GM20000 (cell line): ENCODE measurements at regions not wholly inside any gene's neighbourhood (a gene's known extent, or its start where the extent isn't known, plus 50 kb on each side); places are given as distances from the start of the nearest gene placed in this dataset.

Experiments
- DNase-seq: peaks from one replicate; pipeline ENCODE4 v3.0.0; 2012; ENCODE audit warnings: low spot score
- TF ChIP-seq, protein P1 (sequence below): IDR thresholded peaks from 2 replicates; pipeline ENCODE4 v1.5.1; 2012; ENCODE audit warnings: mild to moderate bottlenecking, control low read depth; ENCODE audit errors: extremely low read depth, missing control alignments

DNA sequence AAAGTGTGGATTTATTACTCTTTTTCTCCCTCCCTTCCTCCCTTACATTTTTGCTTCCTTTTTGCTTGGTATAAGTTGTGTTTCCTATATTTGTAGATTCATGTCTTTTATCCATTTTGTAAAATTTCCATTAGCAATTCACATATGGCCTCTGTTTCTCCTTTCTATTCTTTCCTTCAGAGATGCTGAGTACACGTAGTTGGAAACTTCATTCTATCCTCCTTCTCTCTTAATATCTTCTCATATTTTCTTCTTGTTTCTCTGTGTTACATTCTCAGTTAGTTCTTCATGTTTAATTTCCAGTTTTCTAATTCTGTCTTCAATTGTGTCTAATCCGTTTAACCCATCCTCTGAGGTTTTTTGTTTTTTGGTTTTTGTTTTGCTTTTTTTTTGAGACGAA is 188.9 kb downstream of the ZIC5 start:
- no peak for DNase-seq
- TF ChIP-seq, protein P1, sequence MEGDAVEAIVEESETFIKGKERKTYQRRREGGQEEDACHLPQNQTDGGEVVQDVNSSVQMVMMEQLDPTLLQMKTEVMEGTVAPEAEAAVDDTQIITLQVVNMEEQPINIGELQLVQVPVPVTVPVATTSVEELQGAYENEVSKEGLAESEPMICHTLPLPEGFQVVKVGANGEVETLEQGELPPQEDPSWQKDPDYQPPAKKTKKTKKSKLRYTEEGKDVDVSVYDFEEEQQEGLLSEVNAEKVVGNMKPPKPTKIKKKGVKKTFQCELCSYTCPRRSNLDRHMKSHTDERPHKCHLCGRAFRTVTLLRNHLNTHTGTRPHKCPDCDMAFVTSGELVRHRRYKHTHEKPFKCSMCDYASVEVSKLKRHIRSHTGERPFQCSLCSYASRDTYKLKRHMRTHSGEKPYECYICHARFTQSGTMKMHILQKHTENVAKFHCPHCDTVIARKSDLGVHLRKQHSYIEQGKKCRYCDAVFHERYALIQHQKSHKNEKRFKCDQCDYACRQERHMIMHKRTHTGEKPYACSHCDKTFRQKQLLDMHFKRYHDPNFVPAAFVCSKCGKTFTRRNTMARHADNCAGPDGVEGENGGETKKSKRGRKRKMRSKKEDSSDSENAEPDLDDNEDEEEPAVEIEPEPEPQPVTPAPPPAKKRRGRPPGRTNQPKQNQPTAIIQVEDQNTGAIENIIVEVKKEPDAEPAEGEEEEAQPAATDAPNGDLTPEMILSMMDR, result no peak

DNA sequence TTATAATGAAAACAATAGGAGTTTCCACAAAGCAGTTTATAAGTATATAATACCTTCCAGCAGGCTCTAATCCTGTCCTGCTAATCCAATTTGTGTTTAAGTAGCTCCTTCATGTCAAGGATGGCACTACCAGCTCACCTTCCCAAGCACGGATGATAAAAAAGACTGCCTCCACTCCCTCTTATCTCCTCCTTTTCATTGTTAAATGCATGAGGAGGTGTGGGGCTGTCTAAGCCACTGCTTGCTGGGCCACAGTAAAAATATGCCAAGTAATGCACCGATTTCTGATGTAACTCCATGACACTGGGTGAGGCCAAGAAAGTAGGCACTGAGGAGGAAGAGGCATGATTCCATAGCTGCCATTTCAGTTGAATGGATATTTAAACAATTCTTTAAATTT is 193.1 kb downstream of the ZIC5 start:
- TF ChIP-seq, protein P1, result no peak
- no peak for DNase-seq

DNA sequence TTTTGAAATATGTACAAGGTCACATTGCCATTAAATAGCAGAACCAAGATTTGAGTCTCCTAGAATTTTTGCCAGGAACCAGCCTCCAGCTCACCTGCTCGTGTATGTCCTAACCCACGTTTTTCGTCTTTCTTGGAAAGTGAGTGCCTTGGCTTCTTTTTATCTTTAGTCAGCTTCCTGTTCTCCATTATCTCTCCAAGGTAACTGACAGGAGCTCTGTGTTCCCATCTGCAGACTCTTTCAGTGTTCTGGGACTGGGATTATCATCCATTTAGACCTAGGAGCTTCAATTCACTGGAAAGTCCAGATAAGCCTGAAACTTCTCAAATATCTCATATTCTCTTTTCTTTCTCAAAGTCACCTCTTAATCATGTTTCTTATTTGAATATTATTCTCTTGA is 193.7 kb downstream of the ZIC5 start:
- TF ChIP-seq, protein P1, result no peak
- DNase-seq, result no peak

DNA sequence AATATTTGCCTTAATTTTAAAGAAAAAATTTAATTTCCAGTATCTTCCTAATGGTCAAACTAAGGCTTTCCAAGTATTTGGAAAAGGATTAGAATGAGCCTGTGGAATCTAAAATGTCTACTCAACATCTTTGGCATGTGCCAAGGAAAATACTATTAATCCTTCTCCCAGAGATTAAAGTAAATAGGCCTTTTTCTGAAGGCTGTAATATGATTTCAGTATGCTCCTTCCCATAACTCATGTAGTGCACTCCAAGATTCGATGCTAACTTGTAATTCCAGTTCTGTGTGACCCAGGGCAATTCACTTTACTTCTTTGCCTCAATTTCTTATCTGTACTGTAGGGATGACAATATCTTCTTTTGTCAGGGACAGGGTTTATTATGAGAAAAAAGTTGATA is 196.9 kb downstream of the ZIC5 start:
- DNase-seq, result no peak
- TF ChIP-seq, protein P1, result no peak

DNA sequence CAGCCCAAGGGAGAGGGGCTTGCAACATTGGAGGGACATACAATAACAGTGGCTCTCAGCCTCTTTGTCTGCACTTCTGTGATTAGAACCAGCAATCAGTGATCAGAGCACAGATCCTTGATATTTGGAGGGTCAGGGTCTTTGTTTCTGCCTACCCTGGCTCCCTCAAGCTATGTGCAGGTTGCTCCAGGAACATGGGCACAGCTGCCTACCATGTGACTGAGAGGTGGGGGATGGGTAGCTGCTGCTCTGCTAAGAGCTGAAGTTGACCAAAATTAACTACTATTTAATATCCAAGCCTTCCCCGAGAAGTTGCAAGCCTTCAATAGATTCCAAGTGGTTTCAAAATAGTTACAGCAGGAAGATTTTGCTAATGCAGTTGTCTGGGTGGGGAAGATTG is 202.6 kb downstream of the ZIC5 start:
- TF ChIP-seq, protein P1, result no peak
- DNase-seq, result no peak

DNA sequence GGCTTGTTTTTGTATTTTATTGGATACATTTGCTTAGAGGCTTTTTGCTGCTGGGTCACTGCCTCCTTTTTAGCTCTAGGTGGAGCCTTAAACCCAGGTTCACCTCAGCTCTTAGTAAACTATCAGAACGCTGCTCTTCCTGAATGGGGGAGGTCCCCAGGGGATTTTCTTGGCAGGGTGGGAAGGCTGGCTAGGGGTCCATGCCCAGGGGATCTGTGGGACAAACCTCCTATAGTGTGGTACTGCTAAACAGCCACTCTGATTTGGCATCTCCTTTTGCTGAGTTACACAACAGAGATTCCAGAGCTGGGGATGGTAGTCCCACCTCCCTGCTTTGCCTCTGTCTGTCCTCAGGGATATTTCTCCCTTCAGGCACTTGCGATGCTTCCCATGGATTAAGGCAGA is 204.9 kb downstream of the ZIC5 start:
- TF ChIP-seq, protein P1, result no peak
- DNase-seq, result no peak

DNA sequence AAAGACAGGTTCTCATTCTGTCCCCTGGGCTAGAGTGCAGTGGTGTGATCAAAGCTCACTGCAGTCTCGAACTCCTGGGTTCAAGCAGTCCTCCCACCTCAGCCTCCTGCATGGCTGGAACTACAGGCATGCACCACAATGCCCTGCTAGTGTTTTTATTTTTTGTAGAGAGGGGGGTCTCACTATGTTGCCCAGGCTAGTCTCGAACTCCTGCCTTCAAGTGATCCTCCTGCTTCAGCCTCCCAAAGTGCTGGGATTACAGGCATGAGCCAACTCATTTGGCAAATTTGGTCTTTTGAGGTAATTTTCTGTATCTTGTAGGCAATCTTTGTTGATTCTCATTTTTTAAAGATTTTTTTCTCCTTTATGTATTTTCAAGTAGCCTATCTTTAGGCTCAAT is 205.7 kb downstream of the ZIC5 start:
- TF ChIP-seq, protein P1, result no peak

More for the DNA sequence above, 205.7 kb downstream of the ZIC5 start:
- no peak for DNase-seq
